ENCODE measurements at regions not wholly inside any gene's neighbourhood (a gene's known extent, or its start where the extent isn't known, plus 50 kb on each side); places are given as distances from the start of the nearest gene placed in this dataset.
"Not testable (repeated sequence)": the region's sequence is repeated elsewhere in the genome, so short reads cannot be mapped to it uniquely, and the experiment has no call there.

DNA sequence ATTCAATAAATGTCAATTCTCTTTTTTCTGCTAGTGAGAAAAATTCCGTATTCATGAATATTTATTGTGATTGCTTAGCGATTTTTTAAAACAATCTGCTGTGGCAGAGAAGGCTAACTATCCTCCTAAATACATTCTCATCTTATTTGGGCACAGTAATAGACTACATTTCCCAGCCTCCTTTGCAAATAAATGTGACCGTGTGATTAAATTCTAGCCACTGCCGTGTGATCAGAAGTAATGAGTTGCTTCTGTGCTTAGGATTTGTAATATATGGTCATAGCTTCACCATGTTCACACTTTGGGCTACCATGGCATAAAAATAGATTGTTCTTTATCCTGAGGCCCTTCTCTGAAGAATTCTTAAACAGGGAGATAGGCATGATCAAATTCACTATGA lies 179.6 kb downstream of the FAM124B start:
- CTCF ChIA-PET, result interaction anchor here (1.0 kb wide), 1 partner anchor 228 kb away, joined by 3 read pairs; no protein-coding TSS in a partner anchor
- H3K27me3 Mint-ChIP-seq (ENCODE audit: low read depth), result peaks cover 7% of the 10 kb centered on the region
- POLR2A ChIA-PET, result no interaction called here
- ATAC-seq (no peak), DNase-seq (no peak)
- no peaks in the 10 kb centered on the region for H3K9me3 Mint-ChIP-seq (ENCODE audit: insufficient read depth)
- no peak overlapping the region for H3K4me3 Mint-ChIP-seq
- no peak overlapping the region for H3K27ac Mint-ChIP-seq
- H3K4me1 Mint-ChIP-seq (ENCODE audit: low read depth), result no peaks in the 10 kb centered on the region
- no peaks in the 10 kb centered on the region for H3K36me3 Mint-ChIP-seq (ENCODE audit: low read depth)

DNA sequence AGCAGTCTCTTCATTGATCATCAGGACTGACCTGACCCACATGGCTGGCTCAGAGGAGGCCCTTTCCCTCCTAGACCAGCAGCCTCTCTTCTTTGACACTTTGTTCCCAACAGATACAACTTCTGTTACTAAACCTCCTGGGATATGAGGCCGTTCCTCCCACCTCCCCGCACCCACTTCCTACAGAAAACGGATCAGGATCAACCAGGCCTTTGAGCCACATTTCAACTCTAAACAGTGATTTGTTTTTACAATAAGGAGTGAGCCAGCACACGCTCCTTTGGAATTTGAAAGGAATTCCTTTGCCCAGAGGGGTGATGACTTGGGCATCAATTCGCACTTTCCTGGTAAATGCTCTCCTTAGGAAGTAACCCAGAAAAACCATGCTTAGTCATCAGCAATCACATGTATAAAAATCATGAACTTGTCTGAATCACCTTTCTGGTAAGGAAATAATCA lies 180.4 kb downstream of the FAM124B start:
- CTCF ChIA-PET, result no interaction called here
- Mint-ChIP-seq H3K36me3 (ENCODE audit: low read depth) (no peaks in the 10 kb centered on the region), H3K4me1 (ENCODE audit: low read depth) (no peaks in the 10 kb centered on the region), H3K27me3 (ENCODE audit: low read depth) (peaks cover 7% of the 10 kb centered on the region), H3K4me3 (no peak overlapping the region), H3K9me3 (ENCODE audit: insufficient read depth) (no peaks in the 10 kb centered on the region), H3K27ac (no peak overlapping the region)
- ATAC-seq (no peak), DNase-seq (no peak)
- POLR2A ChIA-PET, result no interaction called here

DNA sequence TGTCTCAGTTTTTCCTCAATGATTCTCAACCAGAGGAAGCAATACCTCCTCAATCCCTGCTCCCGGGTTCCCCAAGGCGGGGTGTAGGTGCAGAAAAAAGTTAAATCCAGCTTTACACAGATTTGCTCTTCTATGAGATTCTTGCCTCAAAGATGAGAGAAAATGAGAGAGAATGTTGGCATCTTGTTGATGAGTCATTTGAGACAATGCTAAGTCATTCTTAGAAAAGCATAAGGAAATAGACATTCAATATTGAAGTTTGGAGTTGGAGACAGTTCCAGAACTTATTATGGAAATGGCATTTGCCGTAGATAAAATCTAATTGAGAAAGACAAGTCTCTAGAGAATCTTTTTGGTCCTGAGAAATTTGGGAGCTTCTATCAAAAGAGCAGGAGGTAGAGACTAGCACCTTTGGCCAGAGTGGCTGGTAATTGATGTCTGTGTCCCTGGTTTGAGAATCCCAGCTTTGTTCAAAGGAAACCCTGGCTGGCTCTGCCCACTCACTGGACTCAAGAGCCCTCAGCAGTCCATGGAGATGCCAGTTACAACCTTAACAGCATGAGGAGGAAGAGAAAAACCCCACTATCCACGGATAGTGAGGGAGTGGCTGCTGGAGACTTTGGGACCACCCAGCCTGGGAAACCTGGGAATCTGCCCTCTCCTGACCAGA lies 181.2 kb downstream of the FAM124B start:
- ATAC-seq (no peak), DNase-seq (no peak)
- no peaks in the 10 kb centered on the region for H3K9me3 Mint-ChIP-seq (ENCODE audit: insufficient read depth)
- peaks cover 7% of the 10 kb centered on the region for H3K27me3 Mint-ChIP-seq (ENCODE audit: low read depth)
- ChIA-PET CTCF (no interaction called here), POLR2A (no interaction called here)
- H3K4me1 Mint-ChIP-seq (ENCODE audit: low read depth), result no peaks in the 10 kb centered on the region
- H3K36me3 Mint-ChIP-seq (ENCODE audit: low read depth), result no peaks in the 10 kb centered on the region
- no peak overlapping the region for H3K27ac Mint-ChIP-seq
- no peak overlapping the region for H3K4me3 Mint-ChIP-seq

DNA sequence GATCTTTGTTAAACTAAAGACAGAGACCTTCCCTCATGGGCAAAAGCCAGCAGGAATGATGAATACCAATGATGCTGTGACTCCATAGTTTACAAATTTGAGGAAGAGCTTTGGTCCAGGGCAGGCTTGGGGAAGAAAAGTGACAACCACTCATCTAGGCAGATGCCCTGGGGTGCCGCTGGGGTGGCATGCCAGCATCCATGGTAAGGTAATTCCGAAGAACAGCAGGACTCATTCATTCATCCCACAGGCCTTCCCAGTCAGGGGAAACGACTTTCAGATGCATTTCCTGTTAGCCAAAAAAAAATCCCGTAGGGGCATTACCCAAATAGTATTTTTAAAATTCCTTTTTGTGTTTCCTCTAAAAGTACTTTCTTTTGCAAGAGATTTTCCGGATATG lies 180.7 kb upstream of the SERPINE2 start:
- Mint-ChIP-seq H3K36me3 (ENCODE audit: low read depth) (no peaks in the 10 kb centered on the region), H3K4me3 (no peak overlapping the region), H3K27me3 (ENCODE audit: low read depth) (peaks cover 7% of the 10 kb centered on the region), H3K4me1 (ENCODE audit: low read depth) (no peaks in the 10 kb centered on the region), H3K27ac (no peak overlapping the region), H3K9me3 (ENCODE audit: insufficient read depth) (no peaks in the 10 kb centered on the region)
- DNase-seq (no peak), ATAC-seq (no peak)
- ChIA-PET POLR2A (no interaction called here), CTCF (no interaction called here)

DNA sequence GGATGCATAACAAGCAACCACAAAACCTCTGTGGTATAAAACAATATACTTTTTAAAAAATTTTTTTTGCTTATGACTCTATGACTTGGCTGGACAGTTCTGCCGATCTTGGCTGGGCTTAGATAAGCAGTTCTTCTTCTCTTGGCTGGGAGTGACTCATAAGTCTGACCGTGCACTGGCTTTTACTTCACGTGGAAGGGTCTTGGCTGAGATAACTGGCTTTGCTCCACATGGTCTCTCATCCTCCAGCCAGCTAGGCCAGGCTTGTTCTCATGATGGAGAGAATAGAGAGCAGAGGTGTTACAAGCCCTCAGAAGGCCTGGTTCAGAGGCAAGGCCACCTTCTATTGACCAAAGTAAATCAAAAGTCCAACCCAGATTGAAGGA lies 178.9 kb upstream of the SERPINE2 start:
- POLR2A ChIA-PET, result no interaction called here
- Mint-ChIP-seq H3K27me3 (ENCODE audit: low read depth) (peaks cover 12% of the 10 kb centered on the region), H3K36me3 (ENCODE audit: low read depth) (no peaks in the 10 kb centered on the region), H3K27ac (no peak overlapping the region), H3K4me1 (ENCODE audit: low read depth) (no peaks in the 10 kb centered on the region), H3K4me3 (no peak overlapping the region), H3K9me3 (ENCODE audit: insufficient read depth) (no peaks in the 10 kb centered on the region)
- CTCF ChIA-PET, result interaction anchor here (0.9 kb wide), 1 partner anchor 224 kb away, joined by 3 read pairs; no protein-coding TSS in a partner anchor
- ATAC-seq (no peak), DNase-seq (no peak)

DNA sequence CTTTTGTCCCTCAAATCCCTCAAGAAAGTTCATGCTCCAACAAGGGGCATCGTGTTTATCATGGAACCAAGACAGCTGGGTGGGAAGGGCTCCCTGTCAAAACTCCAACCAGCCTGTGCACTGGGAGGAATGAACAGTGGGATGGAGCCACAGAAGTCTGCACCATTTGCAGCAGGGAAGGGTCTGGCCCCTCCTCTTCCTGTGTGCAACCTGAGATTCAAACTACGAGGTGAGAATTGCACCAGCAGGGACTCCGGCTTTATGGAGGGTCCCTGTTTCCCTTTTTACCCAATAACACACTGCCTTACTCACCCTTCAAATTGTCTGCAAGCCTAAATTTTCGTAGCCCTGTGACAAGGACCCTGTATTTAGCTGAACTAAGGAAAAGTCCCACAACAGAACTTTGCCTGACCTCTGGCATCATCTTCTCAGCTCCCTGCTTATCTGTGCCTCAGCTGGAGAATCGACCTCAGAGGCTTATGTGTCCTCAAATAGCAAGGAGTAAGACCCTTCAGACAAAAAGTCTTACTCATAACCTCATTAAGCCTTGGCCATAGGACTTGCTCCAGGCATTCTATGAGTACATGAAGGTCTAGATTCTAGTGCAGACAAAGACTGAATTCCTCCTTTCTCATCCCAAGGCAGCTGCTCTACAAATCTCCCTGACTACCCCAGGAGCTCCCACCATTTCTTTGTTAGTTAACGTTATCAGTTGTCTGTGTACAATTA lies 178.3 kb upstream of the SERPINE2 start:
- no peak overlapping the region for H3K4me3 Mint-ChIP-seq
- ATAC-seq, result no peak
- ChIA-PET POLR2A (no interaction called here), CTCF (interaction anchor here (0.9 kb wide), 1 partner anchor 224 kb away, joined by 3 read pairs; no protein-coding TSS in a partner anchor)
- H3K9me3 Mint-ChIP-seq (ENCODE audit: insufficient read depth), result no peaks in the 10 kb centered on the region
- no peaks in the 10 kb centered on the region for H3K36me3 Mint-ChIP-seq (ENCODE audit: low read depth)
- peaks cover 10% of the 10 kb centered on the region for H3K27me3 Mint-ChIP-seq (ENCODE audit: low read depth)
- no peak for DNase-seq
- no peak overlapping the region for H3K27ac Mint-ChIP-seq
- no peaks in the 10 kb centered on the region for H3K4me1 Mint-ChIP-seq (ENCODE audit: low read depth)

DNA sequence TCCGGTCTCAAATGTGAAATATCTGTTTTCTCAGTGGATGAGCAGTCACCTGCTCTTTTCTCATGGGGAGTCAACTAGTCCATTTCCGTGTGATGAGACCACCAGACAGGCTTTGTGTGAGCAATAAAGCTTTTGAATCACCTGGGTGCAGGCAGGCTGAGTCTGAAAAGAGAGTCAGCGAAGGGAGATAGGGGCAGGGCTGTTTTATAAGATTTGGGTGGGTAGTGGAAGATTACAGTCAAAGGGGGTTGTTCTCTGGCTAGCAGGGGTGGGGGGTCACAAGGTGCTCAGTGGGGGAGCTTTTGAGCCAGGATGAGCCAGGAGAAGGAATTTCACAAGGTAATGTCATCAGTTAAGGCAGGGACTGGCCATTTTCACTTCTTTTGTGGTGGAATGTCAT lies 176.5 kb upstream of the SERPINE2 start:
- H3K36me3 Mint-ChIP-seq (ENCODE audit: low read depth); H3K4me1 Mint-ChIP-seq (ENCODE audit: low read depth); H3K9me3 Mint-ChIP-seq (ENCODE audit: insufficient read depth); H3K27me3 Mint-ChIP-seq (ENCODE audit: low read depth); ATAC-seq; H3K27ac Mint-ChIP-seq; H3K4me3 Mint-ChIP-seq; POLR2A ChIA-PET; CTCF ChIA-PET; DNase-seq: not testable (repeated sequence)

DNA sequence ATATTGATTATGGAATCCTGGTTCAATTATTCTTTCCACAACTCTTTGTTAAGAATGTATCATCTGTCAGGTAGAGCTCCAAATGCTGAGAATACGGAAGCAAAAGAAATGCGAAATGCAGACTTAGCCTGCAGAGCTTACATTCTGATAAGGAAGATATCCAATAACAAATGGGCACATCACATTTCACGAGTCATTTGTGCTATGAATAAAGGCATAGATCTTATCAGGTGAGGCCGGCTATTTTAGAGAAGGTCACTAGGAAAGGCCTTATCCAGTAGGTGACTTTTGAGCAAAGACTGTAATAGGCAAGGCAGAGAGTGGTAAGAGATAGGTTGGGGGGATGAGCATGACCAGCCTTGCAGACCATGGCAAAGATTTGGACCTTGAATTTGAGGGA lies 174.3 kb upstream of the SERPINE2 start:
- Mint-ChIP-seq H3K27me3 (ENCODE audit: low read depth) (peaks cover 7% of the 10 kb centered on the region), H3K9me3 (ENCODE audit: insufficient read depth) (no peaks in the 10 kb centered on the region), H3K4me1 (ENCODE audit: low read depth) (no peaks in the 10 kb centered on the region), H3K4me3 (no peak overlapping the region), H3K36me3 (ENCODE audit: low read depth) (no peaks in the 10 kb centered on the region), H3K27ac (no peak overlapping the region)
- POLR2A ChIA-PET, result no interaction called here
- DNase-seq, result no peak
- CTCF ChIA-PET, result no interaction called here
- no peak for ATAC-seq

DNA sequence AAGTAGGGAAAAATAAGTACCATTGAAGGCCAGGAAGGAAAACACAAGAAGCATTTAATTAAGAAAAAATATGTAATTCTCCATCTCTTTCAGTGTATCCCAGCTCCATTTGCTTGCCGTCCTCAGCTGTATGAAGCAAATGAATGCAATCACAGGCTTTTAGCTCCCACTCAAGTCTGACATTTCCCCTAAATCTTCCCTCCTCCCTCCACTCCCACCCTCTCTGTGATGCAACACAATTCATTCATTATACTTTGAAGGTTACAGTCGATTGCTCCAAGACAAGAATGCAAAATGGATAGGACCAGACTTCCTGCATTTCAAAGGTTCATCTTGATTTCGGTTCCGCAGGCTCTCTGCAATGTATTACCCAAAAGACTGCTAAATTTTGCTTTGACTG lies 172.7 kb upstream of the SERPINE2 start:
- no peaks in the 10 kb centered on the region for H3K36me3 Mint-ChIP-seq (ENCODE audit: low read depth)
- no peak for ATAC-seq
- CTCF ChIA-PET, result no interaction called here

DNA sequence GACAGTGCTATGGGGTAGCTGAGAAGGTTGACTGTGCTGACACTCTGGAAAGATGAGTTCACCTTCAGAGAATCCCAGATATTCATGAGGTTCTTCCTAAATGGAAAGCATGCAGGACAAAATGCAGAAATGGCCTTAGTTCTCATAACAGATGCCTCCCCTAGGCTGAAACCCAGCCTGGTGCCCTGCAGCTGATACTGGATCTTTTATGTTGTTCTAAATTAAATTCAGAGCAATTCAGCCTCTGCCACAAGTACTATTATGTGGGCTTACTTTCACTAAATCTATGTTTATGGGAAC lies 172.0 kb upstream of the SERPINE2 start:
- CTCF ChIA-PET, result no interaction called here
- Mint-ChIP-seq H3K27me3 (ENCODE audit: low read depth) (peaks cover 15% of the 10 kb centered on the region), H3K4me3 (no peak overlapping the region), H3K4me1 (ENCODE audit: low read depth) (no peaks in the 10 kb centered on the region), H3K36me3 (ENCODE audit: low read depth) (no peaks in the 10 kb centered on the region), H3K9me3 (ENCODE audit: insufficient read depth) (no peaks in the 10 kb centered on the region), H3K27ac (no peak overlapping the region)
- POLR2A ChIA-PET, result no interaction called here
- DNase-seq (no peak), ATAC-seq (no peak)

More for the DNA sequence above, 172.7 kb upstream of the SERPINE2 start:
- H3K4me1 Mint-ChIP-seq (ENCODE audit: low read depth), result no peaks in the 10 kb centered on the region
- H3K4me3 Mint-ChIP-seq, result no peak overlapping the region
- no peaks in the 10 kb centered on the region for H3K9me3 Mint-ChIP-seq (ENCODE audit: insufficient read depth)
- no peak for DNase-seq
- POLR2A ChIA-PET, result no interaction called here
- H3K27me3 Mint-ChIP-seq (ENCODE audit: low read depth), result peaks cover 13% of the 10 kb centered on the region
- H3K27ac Mint-ChIP-seq, result no peak overlapping the region

DNA sequence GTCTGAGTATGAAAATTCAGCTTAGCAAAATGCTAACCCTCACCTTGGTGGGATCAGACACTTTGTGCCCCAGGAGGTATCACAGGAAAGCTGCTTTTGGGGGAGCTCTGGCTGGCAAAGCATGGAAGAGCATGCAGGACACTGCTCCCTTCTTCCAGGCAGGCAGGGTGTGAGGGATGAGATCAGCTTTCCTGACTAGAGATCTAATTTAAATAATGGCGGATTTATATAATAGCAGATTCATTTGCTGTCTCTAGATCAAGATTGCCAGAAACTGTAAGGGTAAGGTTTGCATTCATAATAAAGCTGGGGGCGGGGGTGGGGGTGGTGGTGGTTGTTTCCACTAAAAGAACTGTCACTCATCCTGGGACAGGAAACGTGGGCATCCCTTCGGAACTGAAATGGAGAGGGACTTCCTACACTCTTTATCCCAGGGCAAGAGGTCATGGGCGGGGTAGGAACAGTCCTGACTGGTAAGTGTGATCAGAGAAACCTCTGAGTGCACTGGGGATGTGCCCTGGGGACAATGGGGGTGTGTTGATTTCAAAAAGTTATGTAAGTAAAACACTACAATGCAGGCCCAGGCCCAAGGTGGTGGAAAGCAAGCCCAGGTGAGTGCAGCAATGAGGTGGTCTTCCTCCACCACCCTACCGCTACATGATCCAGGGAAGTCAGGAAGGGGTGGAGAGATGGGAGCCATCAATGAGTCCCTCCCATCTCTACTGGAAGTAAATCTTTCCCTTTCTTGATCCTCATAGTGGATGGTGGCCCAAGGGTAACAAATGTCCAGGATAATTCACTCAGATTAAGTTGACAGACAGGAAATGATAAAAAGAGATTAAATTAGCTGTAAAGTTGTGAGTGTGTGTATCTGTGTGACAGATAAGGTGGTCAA lies 171.4 kb upstream of the SERPINE2 start:
- no peaks in the 10 kb centered on the region for H3K4me1 Mint-ChIP-seq (ENCODE audit: low read depth)
- H3K9me3 Mint-ChIP-seq (ENCODE audit: insufficient read depth), result no peaks in the 10 kb centered on the region
- DNase-seq, result no peak
- no peaks in the 10 kb centered on the region for H3K36me3 Mint-ChIP-seq (ENCODE audit: low read depth)
- no peak for ATAC-seq
- no peak overlapping the region for H3K27ac Mint-ChIP-seq
- H3K4me3 Mint-ChIP-seq, result no peak overlapping the region
- ChIA-PET POLR2A (no interaction called here), CTCF (no interaction called here)
- H3K27me3 Mint-ChIP-seq (ENCODE audit: low read depth), result peaks cover 15% of the 10 kb centered on the region

DNA sequence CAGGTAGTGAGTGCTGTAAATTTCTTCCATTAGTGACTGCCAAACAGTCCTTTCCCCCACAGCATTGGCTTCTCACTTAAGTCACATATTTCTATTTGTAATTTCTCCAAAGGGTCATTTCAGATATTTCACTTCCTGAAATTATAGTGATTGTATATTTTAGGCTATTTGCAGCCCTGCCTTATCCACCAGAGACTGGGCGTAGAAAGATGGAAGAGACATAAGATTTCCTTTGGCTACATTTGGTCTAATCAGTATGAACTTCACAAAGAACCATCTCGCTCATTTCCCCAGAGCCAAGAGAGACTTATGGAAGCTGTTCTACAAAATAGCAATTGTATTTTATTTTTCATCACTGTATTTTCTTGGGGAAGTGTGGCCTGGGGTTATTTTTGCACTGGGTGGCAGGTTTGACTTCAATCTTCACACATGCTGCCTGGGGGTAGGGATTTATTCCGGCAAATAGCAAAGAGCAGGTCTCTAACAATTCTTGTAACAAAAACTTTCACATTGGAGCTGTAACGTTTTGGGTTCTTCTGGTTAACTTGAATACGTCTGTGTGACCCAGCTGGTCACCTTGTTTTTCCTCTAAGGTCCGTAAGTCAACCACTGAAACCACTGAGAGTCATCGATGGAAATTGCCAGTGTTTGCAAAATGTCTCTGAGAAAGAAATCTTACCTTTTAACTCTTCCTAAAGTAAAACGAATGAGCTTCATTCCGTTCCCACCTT lies 170.6 kb upstream of the SERPINE2 start:
- Mint-ChIP-seq H3K4me1 (ENCODE audit: low read depth) (no peaks in the 10 kb centered on the region), H3K4me3 (no peak overlapping the region), H3K27ac (no peak overlapping the region), H3K27me3 (ENCODE audit: low read depth) (peaks cover 15% of the 10 kb centered on the region), H3K9me3 (ENCODE audit: insufficient read depth) (no peaks in the 10 kb centered on the region), H3K36me3 (ENCODE audit: low read depth) (no peaks in the 10 kb centered on the region)
- DNase-seq (no peak), ATAC-seq (no peak)
- ChIA-PET CTCF (no interaction called here), POLR2A (no interaction called here)
